H1 (cell line): ENCODE measurements at regions not wholly inside any gene's neighbourhood (a gene's known extent, or its start where the extent isn't known, plus 50 kb on each side); places are given as distances from the start of the nearest gene placed in this dataset.

Source experiments
- CTCF ChIA-PET: fragments of 300-600 bp; sonication (Branson Sonifier 250); formaldehyde crosslinking; loops from one replicate; lab custom pipeline; 2021; ENCODE audit not compliant: partially characterized antibody; lab: Charles Lee
- POLR2A ChIA-PET: fragments of 300-600 bp; sonication (Branson Sonifier 250); formaldehyde crosslinking; loops from one replicate; lab custom pipeline; 2021; ENCODE audit warnings: inconsistent platforms; ENCODE audit not compliant: partially characterized antibody; lab: Charles Lee
- DNase-seq, 2 experiments: peaks; one replicate each; pipeline versions ENCODE4 v3.0.0 to v3.0.0-alpha.2; 2010 to 2022; ENCODE audit warnings: low spot score in 2 of 2, low read depth in 1 of 2, mixed read lengths in 1 of 2
- FAIRE-seq: peaks from 2 replicates; lab custom pipeline; 2011; peaks lifted over from hg19 to GRCh38; lab: Jason Lieb, UNC
- H2AFZ ChIP-seq: 2 replicates; pipeline ENCODE4 v1.8.1; 2012; ENCODE audit warnings: low read length, inconsistent platforms
- H2AK5ac ChIP-seq: 2 replicates; pipeline ENCODE4 v1.6.1; 2013; ENCODE audit warnings: low read depth, low read length
- H2BK120ac ChIP-seq: replicated peaks from 2 replicates; pipeline ENCODE3; 2013; ENCODE audit warnings: low read depth, low read length, inconsistent platforms
- H2BK12ac ChIP-seq: 2 replicates; pipeline ENCODE4 v1.6.1; 2013; ENCODE audit warnings: low read depth, low read length
- H2BK15ac ChIP-seq: 2 replicates; pipeline ENCODE4 v1.6.1; 2013; ENCODE audit warnings: low read length
- H2BK20ac ChIP-seq: 2 replicates; pipeline ENCODE4 v1.6.1; 2013; ENCODE audit warnings: low read length
- H2BK5ac ChIP-seq: 2 replicates; pipeline ENCODE4 v1.6.1; 2013; ENCODE audit warnings: low read depth, low read length
- H3K14ac ChIP-seq: 2 replicates; pipeline ENCODE4 v1.6.1; 2013; ENCODE audit warnings: inconsistent platforms; ENCODE audit not compliant: insufficient read length
- H3K18ac ChIP-seq: 2 replicates; pipeline ENCODE4 v1.6.1; 2013; ENCODE audit warnings: low read length; ENCODE audit errors: extremely low read depth
- H3K23ac ChIP-seq: 2 replicates; pipeline ENCODE4 v1.6.1; 2013; ENCODE audit warnings: inconsistent platforms; ENCODE audit not compliant: insufficient read length
- H3K23me2 ChIP-seq: 2 replicates; pipeline ENCODE4 v1.6.1; 2013; ENCODE audit warnings: low read depth, low read length
- H3K27ac ChIP-seq: 2 replicates; pipeline ENCODE4 v1.6.1; 2011; ENCODE audit warnings: low read depth, low read length, inconsistent platforms
- H3K27me3 ChIP-seq, 4 experiments: replicated peaks in 1 of 4; 1 replicate in 1 of 4; 2 replicates in 3 of 4; pipeline versions ENCODE4 v1.6.1 to v1.8.1; 2011 to 2013; ENCODE audit warnings: low read length in 3 of 4, mild to moderate bottlenecking in 3 of 4, inconsistent platforms in 2 of 4, mixed read lengths in 2 of 4, moderate library complexity in 1 of 4; ENCODE audit not compliant: control insufficient read depth in 3 of 4, insufficient read depth in 3 of 4; ENCODE audit errors: extremely low read depth in 1 of 4
- H3K36me3 ChIP-seq, 4 experiments: 2 replicates each; pipeline versions ENCODE4 v1.6.1 to v1.8.1; 2011 to 2013; ENCODE audit warnings: mild to moderate bottlenecking in 4 of 4, low read length in 3 of 4, moderate library complexity in 2 of 4, control low read depth in 1 of 4, inconsistent platforms in 1 of 4; ENCODE audit not compliant: insufficient read depth in 4 of 4, control insufficient read depth in 2 of 4
- H3K4ac ChIP-seq: replicated peaks from 2 replicates; pipeline ENCODE3; 2013; ENCODE audit warnings: low read length, low read depth, mixed read lengths, inconsistent platforms; ENCODE audit not compliant: insufficient read length
- H3K4me1 ChIP-seq, 4 experiments: replicated peaks in 1 of 4; 1 replicate in 1 of 4; 2 replicates in 3 of 4; pipeline versions ENCODE4 v1.6.1 to v1.8.1; 2011 to 2013; ENCODE audit warnings: low read length in 3 of 4, inconsistent platforms in 2 of 4, mixed read lengths in 1 of 4; ENCODE audit not compliant: insufficient read depth in 4 of 4, control insufficient read depth in 3 of 4
- H3K4me2 ChIP-seq, 2 experiments: 2 replicates each; pipeline versions ENCODE4 v1.6.1 to v1.8.1; 2011 to 2013; ENCODE audit warnings: low read depth in 2 of 2, low read length in 2 of 2, control low read depth in 1 of 2, inconsistent platforms in 1 of 2, mild to moderate bottlenecking in 1 of 2; ENCODE audit not compliant: insufficient read depth in 1 of 2
- H3K4me3 ChIP-seq, 4 experiments: fragments of 200-600, 300-600 bp in 1 of 4; sonication (generic), shearing (Covaris generic), sonication (Bioruptor Twin) in 1 of 4; 2 replicates each; pipeline versions ENCODE4 v1.5.1 to v1.8.1; 2011 to 2016; ENCODE audit warnings: low read length in 4 of 4, low read depth in 3 of 4, control low read depth in 2 of 4, inconsistent platforms in 2 of 4, mild to moderate bottlenecking in 2 of 4, mixed read lengths in 1 of 4, moderate library complexity in 1 of 4; ENCODE audit not compliant: insufficient read depth in 2 of 4; ENCODE audit errors: extremely low read depth in 1 of 4
- H3K56ac ChIP-seq: replicated peaks from 2 replicates; pipeline ENCODE3; 2013; ENCODE audit warnings: low read depth, mild to moderate bottlenecking, mixed read lengths, low read length, inconsistent platforms; ENCODE audit not compliant: insufficient read length
- H3K79me1 ChIP-seq: 2 replicates; pipeline ENCODE4 v1.6.1; 2013; ENCODE audit warnings: low read depth, low read length, control low read depth
- H3K79me2 ChIP-seq, 2 experiments: 2 replicates each; pipeline versions ENCODE4 v1.6.1 to v1.8.1; 2012 to 2013; ENCODE audit warnings: low read length in 2 of 2, mild to moderate bottlenecking in 2 of 2, inconsistent platforms in 1 of 2; ENCODE audit not compliant: insufficient read depth in 2 of 2, control insufficient read depth in 1 of 2
- H3K9ac ChIP-seq, 4 experiments: replicated peaks in 1 of 4; 1 replicate in 1 of 4; 2 replicates in 3 of 4; pipeline versions ENCODE4 v1.6.1 to v1.8.1; 2011 to 2013; ENCODE audit warnings: low read depth in 3 of 4, low read length in 3 of 4, control low read depth in 2 of 4, mild to moderate bottlenecking in 2 of 4, moderate library complexity in 2 of 4, inconsistent platforms in 1 of 4; ENCODE audit errors: extremely low read depth in 1 of 4
- H3K9me3 ChIP-seq, 2 experiments: 2 replicates each; pipeline versions ENCODE4 v1.6.1 to v1.8.1; 2012 to 2013; ENCODE audit warnings: mild to moderate bottlenecking in 2 of 2, moderate library complexity in 2 of 2, control low read depth in 1 of 2, inconsistent platforms in 1 of 2, low read depth in 1 of 2, low read length in 1 of 2, mixed read lengths in 1 of 2; ENCODE audit not compliant: insufficient read depth in 2 of 2
- H4K20me1 ChIP-seq, 2 experiments: replicated peaks in 1 of 2; 2 replicates each; pipeline versions ENCODE3 to v1.8.1; 2011 to 2013; ENCODE audit warnings: inconsistent platforms in 2 of 2, low read length in 2 of 2, mild to moderate bottlenecking in 1 of 2; ENCODE audit not compliant: insufficient read depth in 2 of 2, control insufficient read depth in 1 of 2
- H4K5ac ChIP-seq: 2 replicates; pipeline ENCODE4 v1.6.1; 2013; ENCODE audit warnings: low read length, low read depth, mixed read lengths, inconsistent platforms; ENCODE audit not compliant: insufficient read length
- H4K8ac ChIP-seq: 2 replicates; pipeline ENCODE4 v1.8.0; 2013; ENCODE audit warnings: mild to moderate bottlenecking, moderate library complexity, low read length, inconsistent platforms; ENCODE audit not compliant: insufficient read depth; ENCODE audit errors: extremely low read depth
- H4K91ac ChIP-seq: replicated peaks from 2 replicates; pipeline ENCODE3; 2013; ENCODE audit warnings: low read length, mixed read lengths, inconsistent platforms; ENCODE audit not compliant: insufficient read length
- ASH2L ChIP-seq: fragments of 200-600, 300-600 bp; sonication (generic); IDR thresholded peaks from one replicate; pipeline ENCODE4 v1.7.1; 2017; ENCODE audit warnings: low read length
- BCL11A ChIP-seq, 2 experiments: IDR thresholded peaks; one replicate each; pipeline ENCODE4 v1.6.1; 2011; ENCODE audit warnings: low read depth in 2 of 2, low read length in 2 of 2, mild to moderate bottlenecking in 2 of 2
- CEBPB ChIP-seq: IDR thresholded peaks from 2 replicates; pipeline ENCODE4 v1.6.1; 2012; ENCODE audit warnings: low read depth, low read length
- HDAC2 ChIP-seq, 2 experiments: fragments of 300-600 bp in 1 of 2; sonication (generic) in 1 of 2; IDR thresholded peaks; 2 replicates each; pipeline ENCODE4 v1.6.1; 2011 to 2012; ENCODE audit warnings: low read depth in 2 of 2, low read length in 2 of 2, mild to moderate bottlenecking in 2 of 2, moderate library complexity in 2 of 2, borderline replicate concordance in 1 of 2, inconsistent platforms in 1 of 2
- POLR2AphosphoS5 ChIP-seq: IDR thresholded peaks from 2 replicates; pipeline ENCODE4 v1.6.1; 2011; ENCODE audit warnings: low read depth, low read length
- RBBP5 ChIP-seq: IDR thresholded peaks from 2 replicates; pipeline ENCODE4 v1.7.1; 2012; ENCODE audit warnings: low read depth, mild to moderate bottlenecking, inconsistent platforms, low read length, moderate library complexity, borderline replicate concordance
- SAP30 ChIP-seq: fragments of 300-600 bp; sonication (generic); IDR thresholded peaks from 2 replicates; pipeline ENCODE4 v1.7.1; 2012; ENCODE audit warnings: low read length, moderate library complexity, mild to moderate bottlenecking, inconsistent platforms; ENCODE audit not compliant: insufficient read depth, insufficient replicate concordance
- SIN3A ChIP-seq, 2 experiments: IDR thresholded peaks in 1 of 2; conservative IDR thresholded peaks in 1 of 2; 2 replicates each; pipeline ENCODE4 v1.6.1; 2011 to 2012; ENCODE audit warnings: low read length in 2 of 2, improper control_type of control experiment in 1 of 2, low read depth in 1 of 2, mild to moderate bottlenecking in 1 of 2
- TEAD4 ChIP-seq: IDR thresholded peaks from 2 replicates; pipeline ENCODE4 v1.6.1; 2012; ENCODE audit warnings: low read depth, low read length, inconsistent platforms, mixed read lengths
- USF2 ChIP-seq: IDR thresholded peaks from 2 replicates; pipeline ENCODE4 v1.6.1; 2011; ENCODE audit warnings: low read length, improper control_type of control experiment
- WGBS, 2 experiments: shearing (Covaris generic) in 1 of 2; methylation state at CpG; one replicate each; pipeline versions ENCODE4 v1.1.6 to v1.1.7; 2013 to 2015; ENCODE audit warnings: low lambda C conversion rate in 2 of 2, mixed read lengths in 2 of 2, inconsistent platforms in 1 of 2, low coverage in 1 of 2, missing lambda C conversion rate in 1 of 2; ENCODE audit not compliant: insufficient replicate concordance in 2 of 2, insufficient coverage in 1 of 2, insufficient read length in 1 of 2; ENCODE audit errors: extremely low coverage in 1 of 2, missing lambda C conversion rate in 1 of 2; 5-methylcytosine and 5-hydroxymethylcytosine counted together

- Histone ChIP-seq H2AK5ac (no peak overlapping the region), H4K8ac (no peak overlapping the region), H3K4ac (no peak overlapping the region), H3K79me2 (no peaks in the 10 kb centered on the region), H3K4me1 (no peaks in the 10 kb centered on the region), H2BK20ac (no peak overlapping the region), H2BK120ac (no peak overlapping the region), H4K5ac (no peak overlapping the region), H3K18ac (no peak overlapping the region), H3K27ac (no peak overlapping the region), H3K56ac (no peak overlapping the region), H3K4me3 (no peak overlapping the region), H3K23ac (no peak overlapping the region), H3K4me2 (no peak overlapping the region), H3K9ac (no peak overlapping the region), H3K79me1 (no peaks in the 10 kb centered on the region), H2AFZ (no peak overlapping the region), H2BK5ac (no peak overlapping the region), H4K91ac (no peak overlapping the region), H3K9me3 (no peaks in the 10 kb centered on the region), H3K14ac (no peak overlapping the region), H2BK15ac (no peak overlapping the region), H3K36me3 (no peaks in the 10 kb centered on the region), H4K20me1 (no peaks in the 10 kb centered on the region), H2BK12ac (no peak overlapping the region; the same call in 1 of the 2 replicates), H3K27me3 (no peaks in the 10 kb centered on the region), H3K23me2 (no peaks in the 10 kb centered on the region)
- FAIRE-seq: no peak
- no peak for DNase-seq
- CTCF ChIA-PET: no interaction called here
- TF ChIP-seq SIN3A (conservative IDR thresholded peaks at IDR 0.05 in 1 of 2, IDR thresholded peaks at IDR 0.05 in 1 of 2; ENCODE audit: low read depth in 1 of 2, low read length in 2 of 2) (no peak), TEAD4 (no peak), BCL11A (IDR thresholded peaks at IDR 0.05; ENCODE audit: low read depth in 2 of 2, low read length in 2 of 2) (no peak), ASH2L (no peak), SAP30 (no peak), CEBPB (no peak), USF2 (no peak), RBBP5 (no peak), POLR2AphosphoS5 (no peak), HDAC2 (IDR thresholded peaks at IDR 0.05; ENCODE audit: borderline replicate concordance in 1 of 2, low read depth in 2 of 2, low read length in 2 of 2) (no peak)
- POLR2A ChIA-PET: no interaction called here
- WGBS, 2 experiments: 83% methylated on average over 6 of the region's 6 CpGs; no CpG with 5 or more reads in 1 of the 2 experiments
These were observed 2153.6 kb upstream of the AGA start for GRCh38 chr4:179595671-179596410.
